ENCODE measurements at regions not wholly inside any gene's neighbourhood (a gene's known extent, or its start where the extent isn't known, plus 50 kb on each side); places are given as distances from the start of the nearest gene placed in this dataset.

GRCh38 chr7:67414858-67415257 lies 418.2 kb downstream of the TYW1 start:
- TF ChIP-seq CTCF (conservative IDR thresholded peaks at IDR 0.05 in 1 of 2, IDR thresholded peaks at IDR 0.05 in 1 of 2; ENCODE audit: low read depth in 1 of 2, low read length in 2 of 2) (no peak), EZH2 (IDR thresholded peaks at IDR 0.05; ENCODE audit: low read length, missing control alignments) (no peak)

All from fibroblast of lung (primary cell).